ENCODE measurements at regions not wholly inside any gene's neighbourhood (a gene's known extent, or its start where the extent isn't known, plus 50 kb on each side); places are given as distances from the start of the nearest gene placed in this dataset.

GRCh38 chr1:193524021-193524420, 337.6 kb upstream of the B3GALT2 start:
- Mint-ChIP-seq H3K27ac (ENCODE audit: low read depth) (no peak overlapping the region), H3K27me3 (no peaks in the 10 kb centered on the region), H3K9me3 (no peaks in the 10 kb centered on the region)

GRCh38 chr1:193520472-193520871, 334.1 kb upstream of the B3GALT2 start:
- H3K4me1 Mint-ChIP-seq = peaks cover 4% of the 10 kb centered on the region
- no peaks in the 10 kb centered on the region for H3K9me3 Mint-ChIP-seq
- no peak overlapping the region for H3K4me3 Mint-ChIP-seq
- DNase-seq (ENCODE audit: low spot score in 2 of 2) (no peak), ATAC-seq (replicated peaks; ENCODE audit: extremely low read depth, poor library complexity, severe bottlenecking) (no peak)
- no peak overlapping the region for H3K27ac Mint-ChIP-seq (ENCODE audit: low read depth)
- no peaks in the 10 kb centered on the region for H3K36me3 Mint-ChIP-seq (ENCODE audit: insufficient read depth)
- no peaks in the 10 kb centered on the region for H3K27me3 Mint-ChIP-seq

More at GRCh38 chr1:193524021-193524420, 337.6 kb upstream of the B3GALT2 start:
- ATAC-seq (replicated peaks; ENCODE audit: extremely low read depth, poor library complexity, severe bottlenecking) (no peak), DNase-seq (ENCODE audit: low spot score in 2 of 2) (no peak)
- no peak overlapping the region for H3K4me3 Mint-ChIP-seq
- no peaks in the 10 kb centered on the region for H3K36me3 Mint-ChIP-seq (ENCODE audit: insufficient read depth)
- no peaks in the 10 kb centered on the region for H3K4me1 Mint-ChIP-seq

- no peak for DNase-seq (ENCODE audit: low spot score in 2 of 2)
- H3K4me3 Mint-ChIP-seq = no peak overlapping the region
- H3K4me1 Mint-ChIP-seq = peaks cover 4% of the 10 kb centered on the region
- no peaks in the 10 kb centered on the region for H3K9me3 Mint-ChIP-seq
- no peaks in the 10 kb centered on the region for H3K36me3 Mint-ChIP-seq (ENCODE audit: insufficient read depth)
- no peak for ATAC-seq (replicated peaks; ENCODE audit: extremely low read depth, poor library complexity, severe bottlenecking)
- no peak overlapping the region for H3K27ac Mint-ChIP-seq (ENCODE audit: low read depth)
- H3K27me3 Mint-ChIP-seq = no peaks in the 10 kb centered on the region
Observed at GRCh38 chr1:193519922-193520321, 333.5 kb upstream of the B3GALT2 start.

DNA sequence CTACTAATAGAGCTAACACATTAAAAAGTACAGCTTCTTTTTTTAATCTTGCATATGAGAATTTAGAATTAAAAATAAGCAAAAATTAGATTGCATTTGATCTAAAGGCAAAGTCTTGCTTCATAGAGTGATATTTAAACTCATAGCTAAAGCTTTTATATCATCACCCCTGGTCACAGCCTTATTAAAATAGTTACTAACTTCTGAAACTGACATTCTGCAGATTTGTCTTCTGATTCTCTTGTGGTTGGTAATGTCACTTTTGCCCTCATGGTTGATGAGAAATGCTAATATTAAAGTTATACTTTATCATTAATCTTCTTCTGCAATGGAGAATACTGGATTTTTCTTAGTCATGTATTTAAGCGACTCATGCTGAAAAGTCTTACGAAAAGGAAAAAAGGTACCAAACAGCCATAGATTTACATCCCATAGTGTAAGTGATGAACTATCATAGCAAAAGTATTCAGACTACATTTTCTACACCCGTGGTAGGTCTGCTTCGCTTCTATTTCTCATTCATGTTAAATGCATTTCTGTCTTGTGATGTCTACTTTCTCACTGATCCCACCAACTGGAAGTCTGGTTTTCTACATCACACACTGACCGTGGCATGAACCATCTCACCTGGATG, 330.5 kb upstream of the B3GALT2 start:
- ATAC-seq (replicated peaks; ENCODE audit: extremely low read depth, poor library complexity, severe bottlenecking) (no peak), DNase-seq (ENCODE audit: low spot score in 2 of 2) (no peak)
- Mint-ChIP-seq H3K27ac (ENCODE audit: low read depth) (no peak overlapping the region), H3K36me3 (ENCODE audit: insufficient read depth) (no peaks in the 10 kb centered on the region), H3K4me3 (no peak overlapping the region), H3K27me3 (no peaks in the 10 kb centered on the region), H3K4me1 (peaks cover 4% of the 10 kb centered on the region), H3K9me3 (peaks cover 3% of the 10 kb centered on the region)

DNA sequence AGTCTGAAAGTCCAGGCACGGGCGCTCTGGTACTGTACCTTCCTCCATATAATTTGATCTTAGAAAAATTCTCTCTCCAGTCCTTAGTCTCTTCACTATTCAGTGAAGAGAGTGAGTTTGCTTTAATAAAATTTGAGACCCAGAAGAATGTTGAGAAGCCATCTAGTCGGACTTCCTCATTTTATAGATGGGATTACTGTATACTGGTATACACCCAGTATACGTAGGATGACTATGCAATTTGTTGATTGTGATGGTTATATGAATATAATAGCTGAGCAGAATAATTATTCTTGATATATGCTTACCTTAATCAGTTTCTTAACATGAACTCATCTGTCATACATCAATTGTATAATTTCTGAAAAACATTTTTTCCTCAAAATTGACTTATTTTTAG, 328.0 kb upstream of the B3GALT2 start:
- Mint-ChIP-seq H3K9me3 (peaks cover 10% of the 10 kb centered on the region), H3K4me1 (peaks cover 4% of the 10 kb centered on the region), H3K27ac (ENCODE audit: low read depth) (no peak overlapping the region), H3K36me3 (ENCODE audit: insufficient read depth) (no peaks in the 10 kb centered on the region), H3K27me3 (no peaks in the 10 kb centered on the region), H3K4me3 (no peak overlapping the region)
- ATAC-seq (replicated peaks; ENCODE audit: extremely low read depth, poor library complexity, severe bottlenecking) = no peak
- DNase-seq (ENCODE audit: low spot score in 2 of 2) = no peak

- no peaks in the 10 kb centered on the region for H3K36me3 Mint-ChIP-seq (ENCODE audit: insufficient read depth)
- DNase-seq (ENCODE audit: low spot score in 2 of 2) (no peak), ATAC-seq (replicated peaks; ENCODE audit: extremely low read depth, poor library complexity, severe bottlenecking) (no peak)
- peaks cover 10% of the 10 kb centered on the region for H3K9me3 Mint-ChIP-seq
- H3K27ac Mint-ChIP-seq (ENCODE audit: low read depth) = no peak overlapping the region
- peaks cover 4% of the 10 kb centered on the region for H3K4me1 Mint-ChIP-seq
- H3K4me3 Mint-ChIP-seq = no peak overlapping the region
- no peaks in the 10 kb centered on the region for H3K27me3 Mint-ChIP-seq
Observed at GRCh38 chr1:193513032-193513431, 326.6 kb upstream of the B3GALT2 start.

DNA sequence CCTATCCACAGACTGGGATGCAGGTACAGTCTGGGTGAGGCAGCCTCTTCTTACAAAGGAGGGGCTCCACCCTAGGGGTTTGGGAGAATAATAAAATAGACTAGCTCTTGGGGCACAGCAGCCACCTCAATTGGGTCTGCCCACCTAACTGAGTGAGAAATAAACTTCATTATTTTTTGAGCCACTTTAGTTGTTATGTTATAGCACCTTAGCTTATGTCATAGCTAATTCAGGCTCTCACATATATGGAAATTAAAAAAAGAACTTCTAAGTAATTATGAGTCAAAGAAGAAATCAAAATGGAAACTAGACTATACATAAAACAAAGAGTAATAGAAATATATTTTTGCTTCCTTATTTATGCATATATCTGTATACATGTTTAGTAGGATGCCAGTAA, 318.5 kb upstream of the B3GALT2 start:
- Mint-ChIP-seq H3K27ac (ENCODE audit: low read depth) (no peak overlapping the region), H3K27me3 (no peaks in the 10 kb centered on the region)

GRCh38 chr1:193498088-193498655, 311.8 kb upstream of the B3GALT2 start:
- H3K4me1 Mint-ChIP-seq = no peaks in the 10 kb centered on the region
- no peak overlapping the region for H3K27ac Mint-ChIP-seq (ENCODE audit: low read depth)
- H3K4me3 Mint-ChIP-seq = no peak overlapping the region
- DNase-seq (ENCODE audit: low spot score in 2 of 2) = no peak
- H3K27me3 Mint-ChIP-seq = no peaks in the 10 kb centered on the region
- no peaks in the 10 kb centered on the region for H3K9me3 Mint-ChIP-seq
- peaks cover 2% of the 10 kb centered on the region for H3K36me3 Mint-ChIP-seq (ENCODE audit: insufficient read depth)
- no peak for ATAC-seq (replicated peaks; ENCODE audit: extremely low read depth, poor library complexity, severe bottlenecking)

More for the DNA sequence above, 318.5 kb upstream of the B3GALT2 start:
- no peaks in the 10 kb centered on the region for H3K9me3 Mint-ChIP-seq
- no peaks in the 10 kb centered on the region for H3K36me3 Mint-ChIP-seq (ENCODE audit: insufficient read depth)
- DNase-seq (ENCODE audit: low spot score in 2 of 2) (no peak), ATAC-seq (replicated peaks; ENCODE audit: extremely low read depth, poor library complexity, severe bottlenecking) (no peak)
- no peak overlapping the region for H3K4me3 Mint-ChIP-seq
- no peaks in the 10 kb centered on the region for H3K4me1 Mint-ChIP-seq

DNA sequence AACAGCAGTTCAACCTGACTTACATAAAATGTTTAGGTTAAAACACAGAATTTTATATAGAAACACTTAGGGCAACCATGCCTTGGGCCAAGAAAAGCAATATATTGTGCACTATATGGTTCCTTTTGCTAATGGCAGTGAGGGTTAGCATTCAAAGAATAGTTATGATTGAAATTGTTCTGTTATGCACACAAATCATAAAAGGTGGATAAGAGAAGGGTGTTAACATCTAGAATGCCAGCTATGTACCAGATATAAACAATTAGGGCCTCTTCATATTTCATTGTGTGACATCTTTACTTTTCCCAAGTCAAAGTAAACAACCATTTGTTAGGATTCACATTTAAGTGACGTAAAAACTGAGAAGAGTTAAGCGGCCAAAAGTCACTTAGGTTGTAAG, 308.0 kb upstream of the B3GALT2 start:
- no peak for ATAC-seq (replicated peaks; ENCODE audit: extremely low read depth, poor library complexity, severe bottlenecking)
- no peak for DNase-seq (ENCODE audit: low spot score in 2 of 2)
- H3K27ac Mint-ChIP-seq (ENCODE audit: low read depth) = no peak overlapping the region
- H3K36me3 Mint-ChIP-seq (ENCODE audit: insufficient read depth) = peaks cover 2% of the 10 kb centered on the region
- no peaks in the 10 kb centered on the region for H3K27me3 Mint-ChIP-seq
- no peaks in the 10 kb centered on the region for H3K4me1 Mint-ChIP-seq
- no peaks in the 10 kb centered on the region for H3K9me3 Mint-ChIP-seq
- H3K4me3 Mint-ChIP-seq = no peak overlapping the region

- DNase-seq (ENCODE audit: low spot score in 2 of 2) (no peak), ATAC-seq (replicated peaks; ENCODE audit: extremely low read depth, poor library complexity, severe bottlenecking) (no peak)
- no peak overlapping the region for H3K27ac Mint-ChIP-seq (ENCODE audit: low read depth)
- H3K4me1 Mint-ChIP-seq = peaks cover 7% of the 10 kb centered on the region
- no peaks in the 10 kb centered on the region for H3K9me3 Mint-ChIP-seq
- H3K36me3 Mint-ChIP-seq (ENCODE audit: insufficient read depth) = no peaks in the 10 kb centered on the region
- H3K27me3 Mint-ChIP-seq = no peaks in the 10 kb centered on the region
- H3K4me3 Mint-ChIP-seq = no peak overlapping the region
Observed at GRCh38 chr1:193489191-193489590, 302.8 kb upstream of the B3GALT2 start.

- Mint-ChIP-seq H3K4me1 (peaks cover 7% of the 10 kb centered on the region), H3K4me3 (no peak overlapping the region), H3K36me3 (ENCODE audit: insufficient read depth) (peaks cover 2% of the 10 kb centered on the region), H3K27me3 (no peaks in the 10 kb centered on the region), H3K27ac (ENCODE audit: low read depth) (no peak overlapping the region), H3K9me3 (no peaks in the 10 kb centered on the region)
- DNase-seq (ENCODE audit: low spot score in 2 of 2) = no peak
- ATAC-seq (replicated peaks; ENCODE audit: extremely low read depth, poor library complexity, severe bottlenecking) = no peak
Observed at GRCh38 chr1:193487722-193488121, 301.3 kb upstream of the B3GALT2 start.

DNA sequence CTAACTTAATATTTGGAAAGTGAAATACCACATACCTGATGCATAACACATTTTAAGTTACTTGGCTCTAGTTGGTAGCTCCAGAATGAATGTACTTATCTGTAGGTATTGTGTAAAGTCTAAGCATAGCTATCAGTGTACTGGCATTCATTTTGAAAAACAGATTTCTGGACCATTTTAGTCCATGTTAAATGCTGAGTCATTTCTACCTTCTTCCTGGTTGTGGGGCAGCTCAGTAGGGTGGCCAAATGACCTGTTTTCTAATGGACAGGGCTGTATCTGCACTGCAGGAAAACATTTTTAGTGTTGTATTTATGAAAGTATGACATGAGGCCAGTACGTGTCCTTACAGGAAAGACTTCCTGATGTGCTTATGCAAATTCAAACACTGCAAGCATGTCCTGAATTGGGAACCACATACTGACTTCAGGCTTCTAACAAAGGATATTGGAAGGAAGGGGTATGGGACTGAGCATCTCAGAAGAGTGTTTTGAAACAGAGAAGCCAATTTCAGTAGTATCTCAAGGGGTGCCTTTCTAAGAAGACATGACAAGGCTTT, 300.3 kb upstream of the B3GALT2 start:
- no peak for ATAC-seq (replicated peaks; ENCODE audit: extremely low read depth, poor library complexity, severe bottlenecking)
- H3K27me3 Mint-ChIP-seq = no peaks in the 10 kb centered on the region
- no peak for DNase-seq (ENCODE audit: low spot score in 2 of 2)
- H3K36me3 Mint-ChIP-seq (ENCODE audit: insufficient read depth) = peaks cover 2% of the 10 kb centered on the region
- peaks cover 6% of the 10 kb centered on the region for H3K9me3 Mint-ChIP-seq
- H3K27ac Mint-ChIP-seq (ENCODE audit: low read depth) = no peak overlapping the region
- peaks cover 7% of the 10 kb centered on the region for H3K4me1 Mint-ChIP-seq
- H3K4me3 Mint-ChIP-seq = no peak overlapping the region

- Mint-ChIP-seq H3K9me3 (peaks cover 15% of the 10 kb centered on the region), H3K36me3 (ENCODE audit: insufficient read depth) (peaks cover 8% of the 10 kb centered on the region), H3K4me3 (no peak overlapping the region), H3K27ac (ENCODE audit: low read depth) (peak overlapping the region; percentile 93), H3K27me3 (no peaks in the 10 kb centered on the region), H3K4me1 (peaks cover 42% of the 10 kb centered on the region)
- ATAC-seq (replicated peaks; ENCODE audit: extremely low read depth, poor library complexity, severe bottlenecking) (no peak), DNase-seq (ENCODE audit: low spot score in 2 of 2) (no peak)
Observed at GRCh38 chr1:193480755-193481154, 294.3 kb upstream of the B3GALT2 start.
